HG03103 (cell line): ENCODE measurements at regions not wholly inside any gene's neighbourhood (a gene's known extent, or its start where the extent isn't known, plus 50 kb on each side); places are given as distances from the start of the nearest gene placed in this dataset.
"Not testable (repeated sequence)": the region's sequence is repeated elsewhere in the genome, so short reads cannot be mapped to it uniquely, and the experiment has no call there.

Experiments used
- ATAC-seq: cut with Tn5 transposase; IDR thresholded peaks from one replicate; pipeline ENCODE4 v1.9.1; 2021; ENCODE audit warnings: low read depth; ENCODE audit not compliant: unreplicated experiment

DNA sequence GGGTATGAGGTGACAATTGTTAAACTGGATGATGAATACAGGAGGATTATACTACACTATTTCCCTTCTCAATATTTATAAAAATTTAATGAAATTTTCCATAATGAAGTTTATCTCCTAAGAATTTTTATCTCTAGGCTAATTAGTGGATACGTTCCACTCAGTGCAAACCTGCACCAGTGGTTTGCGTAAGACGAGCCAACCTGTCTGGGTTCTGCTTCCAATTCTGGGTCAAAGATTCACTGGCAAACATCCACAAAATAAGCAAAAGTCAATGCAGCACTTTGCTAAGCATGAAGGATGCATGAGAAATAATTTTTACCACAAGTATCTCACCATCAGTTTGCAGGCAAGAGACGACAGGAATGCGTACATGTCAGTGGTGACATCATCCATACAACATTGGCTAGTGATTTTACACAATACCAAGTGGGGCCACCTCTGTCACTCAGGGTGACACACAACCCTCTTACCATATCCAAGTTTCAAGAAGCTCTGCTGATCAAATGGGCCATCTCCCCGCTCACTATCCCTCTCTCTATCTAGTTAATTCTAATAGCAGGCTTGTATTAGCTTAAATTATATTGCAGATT, 51.7 kb downstream of the FAM50B start:
- ATAC-seq: no peak

DNA sequence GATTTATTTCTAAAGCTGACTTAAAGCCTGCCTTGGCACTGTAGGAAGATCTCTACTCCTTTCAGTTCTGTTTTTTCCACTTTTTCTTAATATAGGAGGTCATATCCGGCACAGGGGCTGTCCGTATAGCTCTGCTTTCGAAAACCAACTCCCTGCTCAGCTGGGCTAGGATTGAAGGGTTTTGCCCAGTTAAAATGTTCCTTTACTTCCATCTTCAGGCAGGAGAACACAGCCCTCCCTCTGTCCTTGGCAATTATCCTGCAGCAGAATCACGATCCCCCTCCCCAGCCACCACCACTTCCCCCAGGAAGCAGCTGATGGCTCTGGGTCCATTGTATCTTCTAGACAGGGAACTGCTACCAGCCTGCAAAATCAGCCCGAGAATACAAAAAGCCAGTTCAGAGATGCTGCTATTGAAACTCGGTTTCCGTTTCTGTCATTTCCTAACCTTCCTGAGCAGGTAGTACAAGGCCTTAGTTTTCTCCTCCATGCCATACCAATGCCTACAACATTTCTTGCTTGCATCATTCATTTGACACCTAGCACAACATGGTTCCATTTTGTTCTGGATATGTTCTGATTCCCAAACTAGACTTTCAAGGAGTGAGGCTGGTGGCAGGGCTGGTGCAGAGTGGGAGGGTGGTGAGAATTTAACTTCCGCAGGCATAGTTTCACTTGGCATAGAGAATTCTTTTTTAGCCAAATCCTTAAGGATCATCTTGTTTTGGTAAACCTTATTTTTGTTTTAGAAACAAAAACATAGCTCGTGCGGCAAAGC, 53.9 kb downstream of the FAM50B start:
- ATAC-seq: no peak

DNA sequence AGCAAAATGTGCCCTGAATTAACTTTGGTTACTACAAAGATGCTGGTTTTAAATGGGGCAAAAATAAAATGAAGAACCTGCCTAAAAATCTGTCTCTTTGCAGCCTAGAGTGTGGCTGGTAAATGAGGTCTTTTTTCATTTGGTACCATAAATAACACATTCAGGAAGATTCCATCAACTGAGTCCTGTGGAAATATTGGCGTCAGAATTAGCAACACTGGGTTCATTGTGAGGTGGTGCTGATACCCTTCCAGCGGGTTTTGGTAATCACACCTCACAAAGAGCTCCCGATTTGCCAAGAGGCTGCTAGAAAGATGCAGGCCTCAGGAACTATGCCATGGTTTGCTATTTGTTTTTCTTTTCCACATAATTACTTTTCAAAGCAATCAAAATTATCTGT, 55.3 kb downstream of the FAM50B start:
- no peak for ATAC-seq

DNA sequence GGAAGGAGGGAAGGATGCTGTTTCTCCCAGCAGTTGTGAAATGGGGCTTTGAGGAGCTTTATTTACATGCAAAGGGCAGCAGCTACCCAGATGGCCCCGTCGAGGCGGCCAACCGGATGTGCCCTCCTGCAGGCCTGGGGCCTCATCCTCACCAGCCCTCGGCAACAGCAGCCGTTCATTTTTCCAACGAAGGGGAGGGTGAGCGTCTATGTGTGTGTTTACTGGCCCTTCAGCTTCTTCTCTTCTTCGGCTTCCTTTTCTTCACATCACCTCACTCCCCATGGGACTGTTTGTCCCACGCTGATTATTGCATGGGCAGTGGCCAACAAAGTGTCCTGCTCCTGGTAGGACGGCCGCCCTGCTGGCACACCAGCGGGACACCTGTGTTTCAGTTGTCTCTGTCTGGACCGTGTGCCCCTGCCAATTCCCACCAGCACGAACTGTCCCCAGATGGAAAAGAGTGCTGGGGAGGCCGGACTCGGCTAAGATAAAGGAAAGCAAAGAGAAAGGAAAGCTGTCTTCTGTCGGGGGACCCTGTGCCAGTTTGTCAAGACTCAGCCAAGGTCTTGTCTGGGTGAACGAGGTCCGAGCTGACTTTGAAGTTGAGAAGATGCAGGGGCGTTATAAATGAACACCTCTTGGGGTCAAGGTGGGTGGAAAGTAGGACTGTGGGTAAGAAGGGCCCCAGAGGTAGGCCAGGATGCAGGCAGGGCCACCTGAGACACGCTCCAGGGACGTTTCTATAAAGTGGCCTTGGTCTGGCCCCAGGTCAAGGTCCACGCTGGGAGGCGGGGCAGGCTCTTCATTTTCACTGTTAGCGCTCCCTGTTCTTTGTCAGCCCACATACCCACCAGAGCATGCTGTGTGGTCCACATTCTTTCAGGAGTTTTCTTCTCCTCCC, 57.0 kb downstream of the FAM50B start:
- ATAC-seq: no peak

DNA sequence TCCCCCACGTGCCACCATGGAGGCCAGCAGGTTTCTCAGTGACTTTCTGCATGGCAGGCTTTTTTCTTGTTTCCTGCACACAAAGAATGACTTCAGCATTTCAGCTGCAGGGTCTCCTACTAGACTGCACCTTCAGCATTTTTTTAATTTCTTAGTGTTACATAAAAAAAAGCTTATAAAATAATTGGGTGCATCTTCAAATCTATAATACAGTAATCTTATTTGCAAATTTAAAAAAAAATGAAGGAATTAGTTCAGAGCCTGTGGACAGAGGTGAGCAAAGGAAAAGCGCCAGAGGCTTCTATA, 57.6 kb downstream of the FAM50B start:
- ATAC-seq: no peak

DNA sequence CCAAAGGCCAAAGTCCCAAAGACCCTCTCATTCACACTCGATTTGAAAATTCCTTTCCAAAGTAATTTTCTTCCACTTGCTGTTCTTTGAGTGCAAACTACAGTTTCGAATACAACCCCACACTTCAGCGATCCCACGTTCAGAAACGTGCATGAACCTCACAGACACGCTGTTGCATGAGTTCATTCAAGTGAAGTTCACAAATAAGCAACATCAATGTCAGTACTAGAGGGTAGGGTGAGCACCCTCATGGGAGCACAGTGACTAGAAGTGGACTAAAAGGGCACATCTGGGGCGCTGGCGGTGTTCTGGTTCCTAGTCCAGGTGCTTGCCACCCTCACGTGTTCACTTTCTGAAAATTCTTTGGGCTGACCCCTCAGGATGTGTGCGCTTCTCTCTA, 59.0 kb downstream of the FAM50B start:
- ATAC-seq: no peak

DNA sequence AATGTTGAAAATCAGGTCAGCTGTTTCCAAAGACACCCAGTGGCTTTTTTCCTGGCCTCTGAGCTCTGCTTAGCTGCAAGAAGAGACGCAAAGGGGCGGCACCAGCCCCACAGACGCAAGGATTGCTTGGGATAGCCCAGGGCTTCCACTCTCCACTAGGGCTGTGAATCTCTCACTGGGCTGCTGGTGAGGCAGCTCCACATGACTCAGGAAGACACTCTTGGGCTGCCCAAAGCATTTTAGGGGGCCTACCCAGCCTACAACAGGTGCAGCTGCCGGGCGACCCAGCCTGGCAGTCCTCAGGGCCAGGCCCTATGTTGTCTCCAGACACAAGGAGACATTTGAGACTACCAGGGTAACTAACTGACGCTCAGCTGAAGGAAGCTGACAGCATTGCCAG, 59.8 kb downstream of the FAM50B start:
- ATAC-seq: no peak

DNA sequence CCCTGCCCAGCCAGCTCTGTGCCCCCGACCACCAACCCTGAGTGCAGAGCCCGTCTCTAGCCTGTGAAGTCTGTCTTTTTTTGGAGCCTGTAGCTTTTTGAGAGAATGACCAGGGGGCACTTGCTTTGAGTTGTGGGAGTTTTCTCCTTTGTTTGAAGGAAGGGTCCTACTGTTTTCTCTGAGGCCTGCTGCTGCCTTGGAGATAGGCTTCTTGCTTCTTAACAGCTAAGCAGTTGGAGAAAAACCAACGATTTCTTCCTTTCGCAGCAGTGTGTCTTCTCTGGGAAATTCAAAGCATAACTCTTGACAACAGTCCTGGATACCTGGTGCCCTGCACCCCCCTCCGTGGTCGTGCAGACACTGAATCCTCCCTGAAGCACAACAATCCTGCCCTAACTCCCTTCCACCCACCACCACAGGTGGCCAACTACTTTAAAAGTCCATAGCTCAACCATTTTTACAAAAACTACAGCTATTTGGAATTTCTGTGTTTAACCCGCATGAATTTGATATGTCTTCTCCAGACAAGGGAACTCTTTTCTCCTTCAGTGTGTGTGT, 61.0 kb downstream of the FAM50B start:
- ATAC-seq: no peak

DNA sequence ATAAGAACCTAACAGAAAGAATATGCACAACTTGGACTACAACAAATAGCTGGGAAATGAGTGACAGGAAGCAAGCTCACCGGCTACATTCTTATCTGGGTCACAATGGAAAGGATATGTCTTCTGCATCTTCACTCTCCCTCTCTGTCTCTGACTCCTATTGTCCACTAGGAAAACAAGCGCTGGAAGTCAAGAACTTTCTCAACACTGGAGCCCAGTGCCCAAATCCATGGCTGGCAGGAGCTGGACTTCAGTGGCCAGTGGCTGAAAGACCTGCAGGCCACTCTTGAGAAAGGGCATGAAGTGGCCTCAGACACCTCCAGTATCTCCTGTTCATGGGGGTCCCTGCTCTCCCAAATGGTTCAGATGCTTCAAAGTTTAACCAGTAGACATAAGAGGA, 62.0 kb downstream of the FAM50B start:
- ATAC-seq: no peak

DNA sequence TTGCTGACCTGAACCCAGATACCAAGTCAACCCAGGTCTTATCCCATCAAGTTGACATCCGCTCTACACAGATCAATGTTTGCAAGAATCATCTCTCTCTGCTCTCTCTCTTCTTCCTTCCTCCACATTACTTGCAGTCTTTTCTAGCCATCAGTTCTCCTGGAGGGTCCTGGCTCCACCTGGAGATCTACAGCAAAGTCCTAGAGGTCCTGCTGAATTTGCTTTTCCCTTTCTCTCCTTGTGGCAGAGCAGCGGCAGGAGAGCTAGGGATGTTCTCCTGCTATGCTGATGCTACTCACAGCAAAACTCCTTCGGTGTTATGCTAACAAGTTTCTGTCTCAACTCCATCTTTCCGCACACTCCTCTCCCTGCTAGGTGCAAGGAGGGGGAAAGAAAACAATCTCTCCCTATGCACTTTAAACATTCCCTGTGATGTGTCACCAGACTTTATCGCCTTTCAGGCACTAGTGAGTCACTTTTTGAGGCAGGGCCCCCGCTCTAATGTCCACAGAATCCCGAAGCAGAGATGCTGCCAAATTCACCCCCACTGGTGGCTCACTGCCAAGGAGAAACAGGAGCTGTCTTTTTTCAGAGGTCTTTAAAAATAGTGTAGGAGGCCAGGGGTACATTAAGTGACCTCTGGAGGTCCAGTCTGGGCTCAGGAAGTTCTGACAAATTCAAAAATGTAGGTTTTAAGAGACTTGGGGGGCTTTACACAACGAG, 62.6 kb downstream of the FAM50B start:
- no peak for ATAC-seq

DNA sequence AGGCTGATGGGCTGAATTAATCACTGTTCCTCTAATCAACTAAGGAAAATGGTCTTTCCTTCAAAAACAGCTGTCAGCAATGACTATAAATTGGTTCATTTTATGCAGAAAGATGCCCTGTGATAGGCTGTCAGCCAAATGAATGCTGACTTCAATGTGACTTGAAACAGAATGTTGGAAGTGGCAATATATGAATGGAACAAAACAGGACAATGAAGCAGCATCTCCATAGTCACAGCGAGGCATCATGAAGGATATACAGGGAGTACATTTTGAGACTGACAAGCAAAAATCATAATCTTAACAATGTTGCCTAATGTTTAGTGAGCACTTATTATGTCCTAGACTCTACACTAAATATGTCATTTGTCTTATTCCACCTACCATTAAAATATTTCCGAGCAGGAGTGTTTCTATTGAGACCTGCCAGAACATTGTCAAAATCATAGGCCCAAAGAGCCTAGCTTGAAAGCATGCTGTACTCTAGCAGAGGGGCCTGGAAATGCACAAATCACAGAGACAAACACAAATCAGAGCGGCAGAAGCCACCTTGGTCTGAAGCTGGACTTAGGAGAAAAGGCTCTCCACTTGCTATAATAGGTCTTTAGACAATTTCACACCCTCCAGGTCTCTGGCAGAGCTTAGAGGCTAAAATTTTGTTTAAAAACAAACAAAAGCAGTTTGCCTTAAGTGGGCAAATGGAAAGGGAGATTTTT, 63.3 kb downstream of the FAM50B start:
- no peak for ATAC-seq

DNA sequence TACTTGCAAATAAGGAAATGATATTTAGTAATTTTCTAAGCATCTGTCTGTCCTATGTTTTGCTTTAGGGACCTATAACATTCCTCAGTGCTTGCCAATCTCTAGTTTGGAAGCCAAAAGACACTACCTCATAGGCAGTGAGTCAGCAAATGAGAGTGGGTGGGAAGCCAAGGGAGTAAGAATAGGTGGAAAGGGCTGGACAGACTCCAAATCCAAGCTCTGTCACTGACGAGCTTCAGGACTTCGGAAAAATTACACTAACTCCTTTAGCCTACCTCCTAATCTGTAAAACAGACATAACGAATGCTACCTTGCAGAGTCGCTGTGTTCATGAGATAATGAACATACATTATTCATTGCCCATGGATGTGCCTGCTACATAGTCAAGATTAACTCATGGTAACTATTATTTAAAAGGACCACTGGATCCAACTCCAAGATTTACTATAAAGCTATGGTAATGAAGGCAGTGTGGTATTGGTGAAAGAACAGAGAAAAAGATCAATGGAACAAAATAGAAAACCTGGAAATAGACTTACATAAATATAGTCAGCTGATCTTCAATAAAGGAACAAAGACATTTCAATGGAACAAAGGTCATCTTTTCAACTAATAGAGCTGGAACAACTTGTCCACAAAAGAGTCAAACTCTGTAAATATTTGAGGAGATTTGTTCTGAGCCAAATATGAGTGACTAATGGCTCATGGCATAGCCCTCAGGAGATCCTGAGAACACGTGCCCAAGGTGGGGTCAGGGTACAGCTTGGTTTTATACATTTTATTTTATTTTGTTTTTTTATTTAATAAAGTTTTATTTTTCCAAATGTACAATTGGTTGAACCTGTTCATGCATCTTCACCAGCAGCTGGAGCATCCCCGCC, 64.1 kb downstream of the FAM50B start:
- ATAC-seq: no peak

DNA sequence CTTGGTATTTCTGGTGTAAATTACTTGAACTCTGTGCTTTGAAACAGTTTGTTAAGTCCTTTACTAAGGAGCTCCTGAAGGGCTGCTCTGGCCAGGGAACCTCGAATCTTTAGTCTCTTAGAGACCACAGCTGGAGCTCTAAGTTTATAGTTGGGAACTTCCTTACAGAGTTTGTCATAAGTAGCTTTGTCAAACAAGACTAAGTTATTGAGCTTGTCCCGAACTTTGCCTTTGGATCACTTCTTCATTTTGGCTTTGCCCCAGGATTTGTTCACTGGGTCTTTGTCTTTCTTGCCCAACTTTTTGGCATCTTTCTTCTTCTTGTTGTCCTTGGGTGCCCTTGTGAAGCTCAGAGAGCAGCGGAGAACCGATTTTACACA, 64.8 kb downstream of the FAM50B start:
- ATAC-seq: no peak

DNA sequence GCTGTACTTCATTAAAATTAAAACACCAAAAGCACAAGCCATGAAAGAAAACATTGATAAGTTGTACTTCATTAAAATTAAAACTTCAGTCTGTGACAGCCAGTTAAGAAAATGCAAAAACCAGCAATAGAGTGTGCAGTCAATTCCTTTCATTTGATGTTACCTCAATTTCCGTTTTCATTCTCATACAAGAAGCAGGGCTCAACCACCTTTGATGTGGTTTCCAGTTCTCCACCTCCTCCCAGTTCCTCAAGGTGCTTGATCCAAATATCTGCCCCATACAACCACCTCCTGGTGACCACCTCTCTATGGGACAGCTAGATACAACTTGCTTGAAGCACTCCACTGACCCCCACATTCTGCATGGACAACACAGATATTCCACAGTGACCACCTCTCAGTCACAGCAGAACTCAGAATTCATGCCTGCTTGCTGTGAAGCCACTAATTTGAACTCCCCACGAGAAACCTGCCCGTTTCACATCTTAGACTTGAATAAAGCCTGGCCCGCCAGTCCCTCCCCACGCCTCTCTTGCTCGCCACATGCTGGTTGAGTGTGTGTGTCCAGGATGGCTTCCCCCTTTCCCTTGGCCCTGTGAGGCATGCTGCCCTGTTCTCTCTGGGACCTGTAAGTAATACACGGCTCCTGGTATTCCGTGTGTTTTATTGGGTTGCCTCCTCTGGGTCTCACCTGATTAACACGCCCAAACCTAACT, 66.1 kb downstream of the FAM50B start:
- ATAC-seq: no peak

DNA sequence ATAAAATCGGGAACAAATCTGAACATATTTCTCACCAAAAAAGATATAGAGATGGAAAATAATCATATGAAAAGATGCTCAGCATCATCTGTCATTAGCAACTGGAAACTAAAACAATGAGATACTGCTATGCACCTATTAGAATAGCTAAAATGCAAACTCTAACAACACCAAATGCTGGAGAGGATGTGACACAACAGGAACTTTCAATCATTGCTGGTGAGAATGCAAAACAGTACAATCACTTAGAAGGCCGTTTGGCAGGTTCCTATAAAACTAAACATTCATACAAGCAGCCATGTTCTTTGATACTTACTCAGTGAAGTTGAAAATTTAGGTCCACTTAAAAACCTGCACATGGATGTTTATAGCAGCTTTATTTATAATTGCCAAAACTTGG, 67.0 kb downstream of the FAM50B start:
- no peak for ATAC-seq

DNA sequence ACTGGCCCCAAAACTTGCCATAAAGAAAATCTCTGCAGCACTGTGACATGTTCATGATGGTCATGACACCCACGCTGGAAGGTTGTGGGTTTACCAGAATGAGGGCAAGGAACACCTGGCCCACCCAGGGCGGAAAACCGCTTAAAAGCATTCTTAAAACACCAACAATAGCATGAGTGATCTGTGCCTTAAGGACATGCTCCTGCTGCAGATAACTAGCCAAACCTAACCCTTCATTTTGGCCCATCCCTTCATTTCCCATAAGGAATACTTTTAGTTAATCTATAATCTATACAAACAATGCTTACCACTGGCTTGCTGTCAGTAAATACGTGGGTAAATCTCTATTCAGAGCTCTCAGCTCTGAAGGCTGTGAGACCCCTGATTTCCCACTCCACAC, 67.6 kb downstream of the FAM50B start:
- not testable (repeated sequence) for ATAC-seq

DNA sequence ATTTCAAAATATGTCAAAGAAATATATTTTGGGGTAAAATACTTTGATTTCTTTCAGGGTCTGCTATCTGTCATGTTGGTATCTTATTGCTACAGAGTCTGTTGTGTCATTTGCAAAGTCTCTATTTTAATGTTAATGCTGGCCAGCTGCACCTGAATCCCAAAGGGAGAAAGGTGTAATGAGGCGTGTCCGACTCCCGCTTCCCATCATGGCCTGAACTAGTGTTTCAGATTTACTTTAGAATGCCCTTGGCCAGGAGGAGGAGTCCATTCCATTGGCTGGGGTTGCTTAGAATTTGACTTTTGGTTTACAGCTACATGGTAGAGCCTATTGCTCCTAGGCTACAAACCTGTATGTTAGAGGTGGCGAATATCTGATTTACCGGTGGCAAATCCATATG, 69.3 kb downstream of the FAM50B start:
- no peak for ATAC-seq

DNA sequence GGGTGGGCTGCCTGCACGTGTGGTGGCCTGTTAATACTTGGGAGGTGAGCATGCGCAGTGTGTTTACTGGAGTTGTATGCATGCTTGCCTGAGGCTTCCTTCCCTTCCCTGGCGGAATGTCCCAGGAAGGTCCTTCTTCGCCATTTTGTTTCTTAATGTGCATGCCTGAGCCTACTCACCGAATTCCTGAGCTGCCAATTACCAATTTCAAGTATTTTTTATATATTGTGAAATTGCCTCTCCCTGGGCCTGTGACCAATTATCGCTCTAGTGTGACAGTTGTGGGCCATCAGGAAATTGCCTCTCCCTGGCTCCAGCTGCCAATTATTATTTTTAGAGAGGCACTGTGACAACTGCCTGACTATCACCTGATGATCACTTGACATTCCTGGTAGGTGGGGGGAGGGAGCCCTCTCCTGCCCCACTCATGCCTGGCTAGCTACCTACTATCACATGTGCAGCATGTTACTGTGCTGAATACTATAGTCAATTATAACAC, 70.0 kb downstream of the FAM50B start:
- no peak for ATAC-seq
